ENCODE measurements at regions not wholly inside any gene's neighbourhood (a gene's known extent, or its start where the extent isn't known, plus 50 kb on each side); places are given as distances from the start of the nearest gene placed in this dataset.

GRCh38 chr13:60645676-60646075 lies 248.7 kb downstream of the TDRD3 start:
- no peak for TF ChIP-seq POLR2AphosphoS5 (IDR thresholded peaks at IDR 0.05)
- no peak for TF ChIP-seq CTCF (IDR thresholded peaks at IDR 0.05)
